Left ventricle myocardium superior (tissue), 1 donor: ENCODE measurements at regions not wholly inside any gene's neighbourhood (a gene's known extent, or its start where the extent isn't known, plus 50 kb on each side); places are given as distances from the start of the nearest gene placed in this dataset.

Source experiments
- ATAC-seq: fragments of 200-7000 bp; cut with Tn5 transposase; one replicate; pipeline ENCODE4 v1.9.1; 2020; ENCODE audit warnings: mild to moderate bottlenecking, moderate library complexity
- DNase-seq: peaks from one replicate; pipeline ENCODE4 v3.0.0-alpha.2; 2020
- intact Hi-C: fragments of 100-400 bp; cut with micrococcal nuclease; formaldehyde crosslinking; loops from one replicate; pipeline ENCODE4 v1.11.0; 2022
- donor health status: DM: no; HTN: yes; CAD: no; lungs with severe emphysema.

- DNase-seq (no peak), ATAC-seq (no peak)
- intact Hi-C loops = no loop called here
These were observed 98.0 kb upstream of the DKK2 start for GRCh38 chr4:107133965-107134653.

GRCh38 chr4:107131295-107131694 lies 95.2 kb upstream of the DKK2 start:
- DNase-seq = no peak
- intact Hi-C loops = no loop called here
- ATAC-seq = no peak

GRCh38 chr4:107130157-107130556 lies 94.0 kb upstream of the DKK2 start:
- ATAC-seq (no peak), DNase-seq (no peak)
- intact Hi-C loops = no loop called here

GRCh38 chr4:107129611-107130010 lies 93.5 kb upstream of the DKK2 start:
- no peak for DNase-seq
- no peak for ATAC-seq
- intact Hi-C loops = no loop called here

GRCh38 chr4:107129076-107129475 lies 93.0 kb upstream of the DKK2 start:
- DNase-seq (no peak), ATAC-seq (no peak)
- intact Hi-C loops = no loop called here

- ATAC-seq (no peak), DNase-seq (no peak)
- intact Hi-C loops = no loop called here
These were observed 92.0 kb upstream of the DKK2 start for GRCh38 chr4:107128116-107128515.

- no peak for ATAC-seq
- DNase-seq = no peak
- intact Hi-C loops = no loop called here
These were observed 89.4 kb upstream of the DKK2 start for GRCh38 chr4:107125496-107125895.

- ATAC-seq (no peak), DNase-seq (no peak)
- intact Hi-C loops = no loop called here
These were observed 86.6 kb upstream of the DKK2 start for GRCh38 chr4:107122736-107123135.

- ATAC-seq (no peak), DNase-seq (no peak)
- intact Hi-C loops = no loop called here
These were observed 84.5 kb upstream of the DKK2 start for GRCh38 chr4:107120661-107121060.

GRCh38 chr4:107117726-107118125 lies 81.6 kb upstream of the DKK2 start:
- no peak for DNase-seq
- intact Hi-C loops = no loop called here
- ATAC-seq = no peak

- ATAC-seq (no peak), DNase-seq (no peak)
- intact Hi-C loops = no loop called here
These were observed 79.2 kb upstream of the DKK2 start for GRCh38 chr4:107115185-107115847.

GRCh38 chr4:107114059-107114458 lies 77.9 kb upstream of the DKK2 start:
- intact Hi-C loops = no loop called here
- ATAC-seq = no peak
- no peak for DNase-seq

- DNase-seq (no peak), ATAC-seq (no peak)
- intact Hi-C loops = no loop called here
These were observed 62.3 kb upstream of the DKK2 start for GRCh38 chr4:107098401-107098800.

GRCh38 chr4:107094976-107095375 lies 58.9 kb upstream of the DKK2 start:
- DNase-seq = no peak
- intact Hi-C loops = no loop called here
- ATAC-seq = no peak

GRCh38 chr4:107094332-107094731 lies 58.2 kb upstream of the DKK2 start:
- DNase-seq (no peak), ATAC-seq (no peak)
- intact Hi-C loops = no loop called here
